BLaER1 treated with 17β-estradiol and CSF1 and Interleukin-3, amounts not matched to agents 10 nM and 100 nM (cell line): ENCODE measurements at regions not wholly inside any gene's neighbourhood (a gene's known extent, or its start where the extent isn't known, plus 50 kb on each side); places are given as distances from the start of the nearest gene placed in this dataset.

Experiments
- H3K27ac ChIP-seq, 11 experiments: shearing (Covaris generic); formaldehyde crosslinking; 2 replicates each; pipeline ENCODE4 v1.8.1; 2022
- H3K27me3 ChIP-seq, 11 experiments: shearing (Covaris generic); formaldehyde crosslinking; 2 replicates each; pipeline ENCODE4 v1.8.1; 2022
- H3K36me3 ChIP-seq, 11 experiments: shearing (Covaris generic); formaldehyde crosslinking; 2 replicates each; pipeline ENCODE4 v1.8.1; 2022
- H3K4me1 ChIP-seq, 10 experiments: shearing (Covaris generic); formaldehyde crosslinking; 2 replicates each; pipeline ENCODE4 v1.8.1; 2022
- H3K4me2 ChIP-seq, 11 experiments: shearing (Covaris generic); formaldehyde crosslinking; 2 replicates each; pipeline ENCODE4 v1.8.1; 2022
- H3K4me3 ChIP-seq, 10 experiments: shearing (Covaris generic); formaldehyde crosslinking; 2 replicates each; pipeline ENCODE4 v1.8.1; 2022
- H3K9ac ChIP-seq, 11 experiments: shearing (Covaris generic); formaldehyde crosslinking; 2 replicates each; pipeline ENCODE4 v1.8.1; 2022
- H3K9me3 ChIP-seq, 11 experiments: shearing (Covaris generic); formaldehyde crosslinking; replicated peaks in 1 of 11; 2 replicates each; pipeline ENCODE4 v1.8.1; 2022
- H4K20me1 ChIP-seq, 11 experiments: shearing (Covaris generic); formaldehyde crosslinking; 2 replicates each; pipeline ENCODE4 v1.8.1; 2022
- Cebpa-rat ChIP-seq, 11 experiments: shearing (Covaris generic); IDR thresholded peaks; 2 replicates each; pipeline ENCODE4 v1.8.1; 2022

GRCh38 chr5:28253431-28253830 lies 1215.0 kb upstream of the CDH9 start:
- no peaks in the 10 kb centered on the region for H3K9me3 ChIP-seq
- H3K4me1 ChIP-seq = no peaks in the 10 kb centered on the region

GRCh38 chr5:28249771-28250415 lies 1211.5 kb upstream of the CDH9 start:
- H3K4me3 ChIP-seq = no peak overlapping the region
- no peak overlapping the region for H3K4me2 ChIP-seq
- H3K4me1 ChIP-seq = no peaks in the 10 kb centered on the region
- H3K27me3 ChIP-seq = no peaks in the 10 kb centered on the region
- H3K9ac ChIP-seq = no peak overlapping the region
- no peak overlapping the region for H3K27ac ChIP-seq
- TF ChIP-seq Cebpa-rat (IDR thresholded peaks at IDR 0.05) = no peak
- no peaks in the 10 kb centered on the region for H3K9me3 ChIP-seq
- H4K20me1 ChIP-seq = no peaks in the 10 kb centered on the region
- no peaks in the 10 kb centered on the region for H3K36me3 ChIP-seq

More at GRCh38 chr5:28253431-28253830, 1215.0 kb upstream of the CDH9 start:
- H3K36me3 ChIP-seq = no peaks in the 10 kb centered on the region
- H3K4me2 ChIP-seq = no peak overlapping the region
- no peak for TF ChIP-seq Cebpa-rat (IDR thresholded peaks at IDR 0.05)
- no peaks in the 10 kb centered on the region for H4K20me1 ChIP-seq
- no peak overlapping the region for H3K9ac ChIP-seq
- H3K4me3 ChIP-seq = no peak overlapping the region
- no peaks in the 10 kb centered on the region for H3K27me3 ChIP-seq
- H3K27ac ChIP-seq = no peak overlapping the region

- H3K4me1 ChIP-seq = no peaks in the 10 kb centered on the region
- no peaks in the 10 kb centered on the region for H4K20me1 ChIP-seq
- no peak overlapping the region for H3K4me3 ChIP-seq
- no peaks in the 10 kb centered on the region for H3K27me3 ChIP-seq
- no peak overlapping the region for H3K9ac ChIP-seq
- TF ChIP-seq Cebpa-rat (IDR thresholded peaks at IDR 0.05) = no peak
- no peak overlapping the region for H3K27ac ChIP-seq
- no peaks in the 10 kb centered on the region for H3K36me3 ChIP-seq
- H3K4me2 ChIP-seq = no peak overlapping the region
- H3K9me3 ChIP-seq = no peaks in the 10 kb centered on the region
Observed at GRCh38 chr5:28234356-28234968, 1196.1 kb upstream of the CDH9 start.

GRCh38 chr5:28226407-28226806 lies 1188.0 kb upstream of the CDH9 start:
- H3K36me3 ChIP-seq = no peaks in the 10 kb centered on the region
- TF ChIP-seq Cebpa-rat (IDR thresholded peaks at IDR 0.05) = no peak
- no peak overlapping the region for H3K27ac ChIP-seq
- H3K9ac ChIP-seq = no peak overlapping the region
- H3K27me3 ChIP-seq = no peaks in the 10 kb centered on the region
- H3K9me3 ChIP-seq = no peaks in the 10 kb centered on the region
- H3K4me3 ChIP-seq = no peak overlapping the region
- H3K4me2 ChIP-seq = no peak overlapping the region
- no peaks in the 10 kb centered on the region for H4K20me1 ChIP-seq
- H3K4me1 ChIP-seq = no peaks in the 10 kb centered on the region

GRCh38 chr5:28219539-28219938 lies 1181.2 kb upstream of the CDH9 start:
- Histone ChIP-seq H3K27me3 (no peaks in the 10 kb centered on the region), H3K9ac (no peak overlapping the region), H3K4me2 (no peak overlapping the region), H3K4me1 (peaks cover 5 to 27% (median 11%) of the 10 kb centered on the region in 10 experiments; a peak in 16 of 20 replicates), H3K4me3 (no peak overlapping the region), H3K9me3 (peaks cover 0 to 7% (median 5%) of the 10 kb centered on the region in 11 experiments; a peak in 14 of 22 replicates), H3K27ac (no peak overlapping the region), H3K36me3 (no peaks in the 10 kb centered on the region), H4K20me1 (no peaks in the 10 kb centered on the region)
- TF ChIP-seq Cebpa-rat (IDR thresholded peaks at IDR 0.05) = no peak

- no peak for TF ChIP-seq Cebpa-rat (IDR thresholded peaks at IDR 0.05)
- H3K9me3 ChIP-seq = peaks cover 0 to 9% (median 5%) of the 10 kb centered on the region in 11 experiments; a peak in 14 of 22 replicates
- H3K4me1 ChIP-seq = peaks cover 5 to 32% (median 12%) of the 10 kb centered on the region in 10 experiments; a peak in 16 of 20 replicates
- no peaks in the 10 kb centered on the region for H3K27me3 ChIP-seq
- no peak overlapping the region for H3K9ac ChIP-seq
- H3K36me3 ChIP-seq = no peaks in the 10 kb centered on the region
- no peak overlapping the region for H3K4me3 ChIP-seq
- H3K27ac ChIP-seq = peak overlapping the region in 1 of 11 experiments; percentile 31; a peak in 2 of 22 replicates
- H4K20me1 ChIP-seq = no peaks in the 10 kb centered on the region
- no peak overlapping the region for H3K4me2 ChIP-seq
Observed at GRCh38 chr5:28217695-28218094, 1179.3 kb upstream of the CDH9 start.

GRCh38 chr5:28216939-28217360 lies 1178.6 kb upstream of the CDH9 start:
- Histone ChIP-seq H3K4me2 (peak overlapping the region in 9 of 11 experiments; percentile 10 to 85 (median 66); a peak in 19 of 22 replicates), H3K9me3 (peaks cover 0 to 9% (median 5%) of the 10 kb centered on the region in 11 experiments; a peak in 14 of 22 replicates), H3K9ac (no peak overlapping the region), H4K20me1 (no peaks in the 10 kb centered on the region), H3K4me3 (no peak overlapping the region), H3K27ac (peak overlapping the region in 4 of 11 experiments; percentile 11 to 45 (median 39); a peak in 3 of 22 replicates), H3K4me1 (peaks cover 5 to 32% (median 12%) of the 10 kb centered on the region in 10 experiments; a peak in 16 of 20 replicates), H3K27me3 (no peaks in the 10 kb centered on the region), H3K36me3 (no peaks in the 10 kb centered on the region)
- no peak for TF ChIP-seq Cebpa-rat (IDR thresholded peaks at IDR 0.05)

- Histone ChIP-seq H3K4me2 (no peak overlapping the region; a peak in 1 of 22 replicates), H3K36me3 (no peaks in the 10 kb centered on the region), H3K4me1 (peaks cover 5 to 32% (median 12%) of the 10 kb centered on the region in 10 experiments; a peak in 16 of 20 replicates), H4K20me1 (no peaks in the 10 kb centered on the region), H3K9me3 (peaks cover 0 to 9% (median 5%) of the 10 kb centered on the region in 11 experiments; a peak in 14 of 22 replicates), H3K27ac (no peak overlapping the region), H3K4me3 (no peak overlapping the region), H3K27me3 (no peaks in the 10 kb centered on the region), H3K9ac (no peak overlapping the region)
- no peak for TF ChIP-seq Cebpa-rat (IDR thresholded peaks at IDR 0.05)
Observed at GRCh38 chr5:28215091-28215490, 1176.7 kb upstream of the CDH9 start.

GRCh38 chr5:28214292-28214691 lies 1175.9 kb upstream of the CDH9 start:
- TF ChIP-seq Cebpa-rat (IDR thresholded peaks at IDR 0.05) = no peak
- Histone ChIP-seq H4K20me1 (no peaks in the 10 kb centered on the region), H3K9ac (no peak overlapping the region)

More at GRCh38 chr5:28214292-28214691, 1175.9 kb upstream of the CDH9 start:
- peaks cover 5 to 32% (median 12%) of the 10 kb centered on the region in 10 experiments; a peak in 16 of 20 replicates for H3K4me1 ChIP-seq
- no peaks in the 10 kb centered on the region for H3K36me3 ChIP-seq
- no peak overlapping the region for H3K4me3 ChIP-seq
- H3K4me2 ChIP-seq = peak overlapping the region in 3 of 11 experiments; percentile 10 to 14 (median 10); a peak in 3 of 22 replicates
- no peak overlapping the region for H3K27ac ChIP-seq
- peaks cover 0 to 9% (median 5%) of the 10 kb centered on the region in 11 experiments; a peak in 14 of 22 replicates for H3K9me3 ChIP-seq
- no peaks in the 10 kb centered on the region for H3K27me3 ChIP-seq
